ENCODE measurements at regions not wholly inside any gene's neighbourhood (a gene's known extent, or its start where the extent isn't known, plus 50 kb on each side); places are given as distances from the start of the nearest gene placed in this dataset.

GRCh38 chr4:112002248-112002661 is 143.0 kb upstream of the FAM241A start:
- TF ChIP-seq ZNF274 (IDR thresholded peaks at IDR 0.05; ENCODE audit: insufficient read depth, insufficient read length) (no peak), ZZZ3 (IDR thresholded peaks at IDR 0.05; ENCODE audit: control insufficient read depth, insufficient read length, low read depth) (no peak), POLR2AphosphoS5 (IDR thresholded peaks at IDR 0.05; ENCODE audit: low read length) (no peak), NR2F1 (conservative IDR thresholded peaks at IDR 0.05) (no peak), SIN3A (IDR thresholded peaks at IDR 0.05; ENCODE audit: low read depth, low read length) (no peak), CREM (IDR thresholded peaks at IDR 0.05; ENCODE audit: low read depth) (no peak), ZBTB11 (CRISPR knock-in tag; IDR thresholded peaks at IDR 0.05) (no peak), CTCF (IDR thresholded peaks at IDR 0.05 in 2 of 3, conservative IDR thresholded peaks at IDR 0.05 in 1 of 3; ENCODE audit: control insufficient read depth in 2 of 3, extremely low read depth in 1 of 3, insufficient read depth in 1 of 3, low read depth in 3 of 3, low read length in 3 of 3) (no peak), HDAC6 (IDR thresholded peaks at IDR 0.05; ENCODE audit: unreplicated experiment) (no peak), POLR2A (IDR thresholded peaks at IDR 0.05; ENCODE audit: low read depth, low read length) (no peak), GATAD2B (conservative IDR thresholded peaks at IDR 0.05; ENCODE audit: low read depth) (no peak), RAD21 (IDR thresholded peaks at IDR 0.05; ENCODE audit: insufficient read depth, low read depth, low read length) (no peak), BCLAF1 (IDR thresholded peaks at IDR 0.05) (no peak), NFXL1 (IDR thresholded peaks at IDR 0.05; ENCODE audit: borderline replicate concordance) (no peak)
